NCI-H1105 (cell line): ENCODE measurements at regions not wholly inside any gene's neighbourhood (a gene's known extent, or its start where the extent isn't known, plus 50 kb on each side); places are given as distances from the start of the nearest gene placed in this dataset.
"Not testable (repeated sequence)": the region's sequence is repeated elsewhere in the genome, so short reads cannot be mapped to it uniquely, and the experiment has no call there.

Experiments used
- DNase-seq: peaks from one replicate; lab custom pipeline; 2025; lab: John Stamatoyannopoulos, UW

DNA sequence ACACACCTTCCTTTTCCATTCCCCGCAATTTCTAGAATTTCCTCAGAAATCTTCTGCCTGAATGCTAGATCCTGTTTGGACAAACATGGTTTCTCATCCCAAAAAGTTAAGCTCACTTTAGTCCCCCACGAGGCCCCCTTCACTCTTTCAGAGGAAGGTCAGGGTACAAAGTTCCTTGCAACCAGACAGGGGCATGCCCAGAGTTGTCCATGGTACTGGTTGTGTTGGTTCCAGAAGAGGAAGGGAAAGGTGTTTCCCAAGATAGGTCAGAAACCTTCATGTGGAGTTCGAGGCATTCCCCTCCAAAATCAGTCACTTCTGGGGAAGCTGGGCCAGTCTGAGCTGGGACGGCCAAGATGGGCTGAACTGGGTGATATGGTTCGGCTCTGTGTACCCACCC, 167.6 kb upstream of the MAFB start:
- no peak for DNase-seq

DNA sequence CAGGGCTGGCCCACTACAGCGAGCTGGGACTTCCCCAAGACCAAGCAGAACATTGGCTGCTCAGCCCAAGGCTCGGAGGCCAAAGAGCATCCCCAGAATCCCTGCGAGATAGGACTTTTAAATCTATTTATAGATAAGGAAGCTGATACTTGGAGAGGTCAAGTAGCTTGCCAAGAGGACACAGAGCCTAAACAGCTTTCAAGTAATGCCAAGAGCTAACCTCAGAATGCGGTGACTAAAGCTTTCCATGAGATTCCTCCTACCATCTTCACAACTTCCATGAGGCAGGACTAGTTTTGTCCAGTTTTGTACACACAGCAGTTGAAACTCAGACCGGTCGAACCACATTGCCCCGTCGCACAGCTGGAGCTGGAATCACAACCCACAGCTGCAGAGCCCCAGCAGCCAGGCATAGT, 168.1 kb upstream of the TOP1 start:
- no peak for DNase-seq

DNA sequence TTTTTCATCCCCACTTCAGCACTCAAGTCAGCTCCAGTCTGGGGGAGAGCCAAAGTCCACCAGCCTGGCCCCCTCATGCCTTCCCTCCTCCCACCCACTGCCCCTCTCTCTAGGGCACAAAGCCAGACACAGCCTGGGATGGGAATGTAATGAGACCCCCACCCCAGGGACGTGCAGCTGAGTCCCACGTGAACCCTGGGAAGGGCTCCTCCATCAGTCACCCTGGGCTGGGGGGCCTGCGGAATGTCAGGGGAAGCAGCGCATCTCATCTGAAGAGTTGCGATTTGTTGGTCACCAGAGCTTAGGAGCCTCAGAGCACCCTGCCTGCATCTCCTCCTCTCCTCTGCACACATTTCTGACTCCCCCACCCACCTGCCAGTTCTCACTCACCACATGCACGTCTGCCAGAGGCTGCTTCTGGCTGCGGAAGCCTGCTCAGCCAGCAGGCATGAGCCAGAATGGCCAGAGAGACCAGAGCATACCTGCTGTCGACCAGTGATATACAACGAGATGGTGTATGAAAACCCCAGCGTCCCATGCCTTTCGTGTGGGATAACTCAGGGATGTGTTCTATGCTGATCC, 167.1 kb upstream of the TOP1 start:
- no peak for DNase-seq

DNA sequence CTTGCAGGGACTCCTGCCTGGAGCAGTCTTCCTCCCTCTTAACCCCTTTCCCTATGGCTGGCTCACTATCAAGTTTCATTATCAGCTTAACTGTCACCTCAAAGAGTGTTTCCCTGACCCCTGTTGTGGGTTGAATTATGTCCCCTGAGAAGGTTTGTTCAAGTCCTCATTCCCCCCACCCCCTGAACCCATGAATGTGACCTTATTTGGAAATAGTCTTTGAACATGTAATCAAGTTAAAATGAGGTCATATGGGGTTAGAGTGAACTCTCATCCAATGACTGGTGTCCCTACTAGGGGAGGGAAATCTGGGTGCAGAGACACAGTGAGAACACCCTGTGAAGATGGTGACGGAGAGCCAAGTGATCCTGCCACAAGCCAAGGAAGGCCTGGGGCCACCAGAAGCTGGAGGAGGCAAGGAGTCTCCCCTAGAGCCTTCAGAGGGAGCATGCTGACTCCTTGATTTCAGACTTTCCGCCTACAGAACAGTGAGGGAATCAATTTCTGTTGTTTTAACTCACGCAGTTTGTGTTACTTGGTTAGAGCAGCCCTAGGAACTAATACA, 165.2 kb upstream of the TOP1 start:
- DNase-seq = no peak

DNA sequence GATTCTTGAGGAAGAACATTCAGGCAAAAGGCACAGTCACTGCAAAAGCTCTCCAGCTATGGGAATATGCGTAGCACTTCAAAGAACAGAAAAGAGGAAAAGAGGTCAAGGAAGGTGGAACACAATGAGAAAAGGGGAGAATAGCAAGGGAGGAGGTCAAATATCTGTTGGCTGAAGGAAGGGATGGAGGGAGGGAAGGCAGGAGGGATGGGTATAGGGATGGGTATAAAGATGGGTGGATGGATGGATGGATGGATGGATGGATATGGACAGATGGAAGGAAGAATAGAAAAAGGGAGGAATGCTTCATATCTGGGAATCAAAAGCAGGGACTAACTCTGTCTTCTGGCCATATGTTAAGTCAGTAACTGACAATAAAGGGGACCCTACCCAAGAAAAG, 164.2 kb upstream of the TOP1 start:
- DNase-seq = no peak

DNA sequence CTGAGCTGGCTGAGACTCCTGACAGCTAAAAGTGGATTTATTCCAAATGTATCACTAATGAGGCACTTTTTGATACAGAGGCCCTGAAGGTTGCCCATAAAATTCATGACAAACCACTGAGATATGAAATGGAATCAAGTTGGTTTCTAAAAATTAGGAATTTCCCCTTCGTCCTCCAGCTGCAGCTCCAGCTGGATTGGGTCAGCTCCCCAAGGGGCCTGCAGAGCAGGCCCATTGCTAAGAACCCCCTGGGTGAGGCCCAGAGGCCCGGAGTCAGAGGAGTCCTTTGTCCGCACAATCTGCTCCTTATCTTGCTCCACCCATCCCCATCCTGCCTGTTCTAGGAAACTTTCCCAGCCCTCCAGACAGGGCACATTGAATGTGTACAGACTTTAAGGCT, 163.5 kb upstream of the TOP1 start:
- DNase-seq = no peak

DNA sequence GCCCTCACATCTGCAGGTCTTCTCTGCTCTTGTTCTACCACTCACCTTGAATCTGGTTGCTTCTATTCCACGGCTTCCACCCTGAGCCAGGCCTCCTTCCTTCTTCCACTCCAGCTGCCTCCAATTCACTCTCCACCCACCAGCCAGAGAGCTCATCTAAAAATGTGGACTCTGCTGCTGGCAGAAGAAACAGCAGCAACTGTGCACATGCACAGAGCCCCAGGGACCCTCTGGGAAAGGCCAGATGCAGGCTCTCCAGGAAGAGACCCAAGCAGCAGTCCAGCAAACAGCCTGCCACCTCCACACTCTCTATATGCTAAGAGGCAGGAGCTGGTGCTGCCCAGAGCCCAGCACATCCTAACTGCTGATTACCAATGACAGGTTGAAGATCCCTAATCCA, 162.6 kb upstream of the TOP1 start:
- DNase-seq = no peak

DNA sequence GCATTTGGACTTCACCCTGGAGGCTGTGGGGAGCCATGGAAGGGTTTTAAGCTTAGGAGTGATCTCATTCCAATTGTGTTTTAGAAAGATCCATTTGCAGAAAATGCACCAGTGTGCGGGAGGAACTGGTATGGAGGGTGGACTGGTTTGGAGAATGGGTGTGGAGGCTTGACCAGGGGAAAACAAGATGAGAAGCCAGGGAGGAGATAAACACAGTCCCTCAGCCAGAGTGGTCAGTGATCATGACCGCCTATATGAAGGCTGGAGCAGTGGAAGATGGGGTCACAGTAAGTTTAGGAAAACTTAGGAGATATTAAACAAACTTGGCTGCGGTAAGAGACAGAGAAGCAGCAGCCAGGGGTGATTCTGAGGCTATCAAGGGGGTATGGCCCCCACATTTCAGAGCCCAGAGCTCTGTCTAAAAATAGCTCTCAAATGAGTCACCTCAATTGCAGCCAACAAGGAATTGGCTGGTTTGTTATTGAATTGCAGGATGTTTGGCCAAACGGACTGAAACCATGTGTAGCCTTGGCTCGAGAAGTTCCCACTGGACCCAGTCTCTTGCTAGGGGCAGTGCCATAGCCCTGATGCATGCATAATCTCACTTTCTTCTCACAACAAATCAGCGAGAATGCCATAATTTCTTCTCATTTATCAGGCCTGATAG, 159.9 kb upstream of the TOP1 start:
- no peak for DNase-seq

DNA sequence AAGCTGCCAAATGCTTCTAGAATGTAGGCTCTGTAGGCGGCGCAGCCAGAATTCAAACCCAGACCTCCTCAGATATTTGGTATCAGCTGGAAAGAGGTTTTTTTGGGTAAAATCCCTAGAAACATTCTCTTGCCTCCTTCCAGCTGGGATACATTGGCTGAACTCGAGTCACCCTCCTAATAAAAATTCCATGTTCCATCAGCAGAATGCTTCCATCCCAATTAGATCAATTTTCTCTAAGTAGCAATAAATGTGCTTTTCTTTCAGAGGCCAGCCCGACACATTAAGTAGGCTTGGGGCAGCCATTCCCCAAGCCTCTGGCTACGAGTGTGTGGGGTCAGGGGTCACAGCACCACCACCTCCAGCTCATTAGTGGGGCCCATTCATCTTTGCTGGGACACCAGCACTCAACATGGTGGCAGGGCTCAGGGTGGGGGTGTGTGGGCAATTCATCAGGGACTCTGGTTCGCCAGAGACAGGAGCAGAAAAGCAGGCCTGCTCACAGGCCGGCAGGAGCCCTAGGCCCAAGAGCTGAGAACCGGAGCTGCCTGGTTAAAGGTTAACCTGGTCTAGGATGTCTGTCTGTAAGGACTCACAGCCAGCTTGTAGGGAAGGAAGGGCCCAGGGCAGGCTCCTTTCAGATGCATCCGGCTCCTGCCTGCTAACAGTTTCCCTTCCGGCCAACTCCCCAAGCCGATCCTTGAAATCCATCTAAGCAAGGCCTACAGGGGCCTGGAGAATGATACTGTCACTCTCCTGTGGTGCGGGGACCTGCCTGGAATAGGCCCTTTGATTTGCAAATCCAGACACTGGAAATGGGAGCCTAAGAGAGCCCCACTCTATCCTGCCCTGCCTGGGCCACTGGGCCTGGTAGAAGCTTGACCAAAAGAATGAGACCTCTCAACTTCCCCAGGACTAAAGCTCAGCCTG, 159.1 kb upstream of the TOP1 start:
- no peak for DNase-seq

DNA sequence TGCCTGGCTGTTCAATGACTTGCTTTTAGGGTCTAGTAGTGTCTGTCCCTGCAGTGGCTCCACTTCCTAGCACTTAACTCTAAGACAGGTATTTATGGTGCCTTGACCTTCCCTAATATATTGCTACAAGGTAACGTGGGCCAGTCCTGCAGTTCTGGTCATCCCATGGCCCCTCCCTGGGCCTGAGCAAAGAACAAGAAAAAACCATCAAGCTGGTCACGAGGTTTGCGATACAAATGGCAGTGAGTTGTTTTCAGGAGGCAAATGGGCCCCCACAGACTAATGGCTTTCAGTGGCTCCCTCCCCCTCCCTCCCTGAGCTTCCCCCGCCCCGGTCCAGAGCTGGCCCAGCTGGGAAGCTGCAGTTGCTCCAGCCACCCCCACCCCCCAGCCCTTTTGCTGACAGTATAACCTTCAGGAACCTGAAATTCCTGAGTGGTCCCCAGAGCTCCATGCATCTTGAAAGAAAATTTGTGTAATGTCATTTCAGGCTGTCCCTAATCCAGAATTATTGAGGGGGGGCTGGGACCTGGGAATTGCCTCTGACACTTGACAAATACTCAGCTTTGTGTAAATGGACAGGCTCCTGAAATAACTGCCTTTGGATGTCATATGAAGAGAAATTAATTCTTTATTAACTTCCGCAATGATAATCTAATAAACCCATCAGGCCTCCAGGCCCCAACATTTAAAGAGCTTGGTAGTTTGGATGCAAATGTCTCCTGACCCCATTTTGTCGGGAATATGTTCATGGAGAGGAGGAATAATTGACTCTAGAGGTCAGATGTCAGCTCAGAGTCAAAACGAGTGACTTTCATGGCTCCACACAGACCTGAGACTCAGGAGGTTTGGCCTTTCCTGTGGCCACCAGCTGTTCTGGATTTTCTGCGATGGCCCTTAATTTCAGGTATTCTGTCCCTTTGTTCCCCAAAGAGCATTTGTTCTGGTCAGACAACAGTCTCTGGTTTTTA, 153.2 kb upstream of the TOP1 start:
- DNase-seq = no peak

DNA sequence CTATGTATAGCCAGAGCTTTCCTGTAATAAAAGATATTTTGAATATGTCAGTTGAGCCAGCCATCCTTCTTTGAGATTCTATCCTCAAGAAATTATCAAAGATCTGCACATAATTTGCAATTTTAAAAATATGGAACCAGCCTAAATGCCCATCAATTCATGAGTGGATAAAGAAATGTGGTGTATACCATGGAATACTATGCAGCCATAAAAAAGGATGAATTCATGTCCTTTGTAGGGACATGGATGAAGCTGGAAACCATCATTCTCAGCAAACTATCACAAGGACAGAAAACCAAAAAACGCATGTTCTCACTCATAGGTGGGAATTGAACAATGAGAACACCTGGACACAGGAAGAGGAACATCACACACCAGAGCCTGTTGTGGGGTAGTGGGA, 150.5 kb upstream of the TOP1 start:
- not testable (repeated sequence) for DNase-seq

DNA sequence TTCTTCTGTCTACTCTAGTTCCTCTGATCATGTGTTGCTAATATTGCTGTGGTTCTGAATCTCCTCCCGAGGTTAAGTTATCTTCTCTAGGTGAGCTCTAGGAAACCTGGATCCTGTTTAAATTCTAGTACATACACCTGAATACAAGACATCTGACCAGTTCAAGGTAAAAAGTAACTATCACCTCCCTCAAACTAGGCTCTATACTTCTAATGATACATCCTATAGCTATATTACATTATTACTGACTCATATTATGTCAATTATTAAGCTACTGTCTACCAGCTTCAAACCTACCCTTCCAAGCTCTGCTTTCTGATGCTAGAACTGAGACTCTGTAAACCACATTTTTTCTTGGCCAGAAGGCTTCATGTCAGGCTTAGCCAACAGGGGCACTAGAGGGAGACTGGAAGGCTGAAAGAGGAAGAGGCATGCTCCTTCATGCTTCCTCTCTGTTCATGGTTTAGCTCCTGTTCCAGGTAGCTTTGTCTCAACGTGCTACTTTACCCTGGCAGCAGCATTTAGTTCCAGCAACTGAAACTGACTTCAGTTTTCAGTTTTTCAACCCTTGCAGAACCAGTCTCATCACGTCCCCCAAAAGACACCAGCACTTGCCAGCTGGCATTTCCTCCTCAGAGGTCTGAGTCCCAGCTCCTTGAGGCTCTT, 148.4 kb upstream of the TOP1 start:
- DNase-seq = no peak

DNA sequence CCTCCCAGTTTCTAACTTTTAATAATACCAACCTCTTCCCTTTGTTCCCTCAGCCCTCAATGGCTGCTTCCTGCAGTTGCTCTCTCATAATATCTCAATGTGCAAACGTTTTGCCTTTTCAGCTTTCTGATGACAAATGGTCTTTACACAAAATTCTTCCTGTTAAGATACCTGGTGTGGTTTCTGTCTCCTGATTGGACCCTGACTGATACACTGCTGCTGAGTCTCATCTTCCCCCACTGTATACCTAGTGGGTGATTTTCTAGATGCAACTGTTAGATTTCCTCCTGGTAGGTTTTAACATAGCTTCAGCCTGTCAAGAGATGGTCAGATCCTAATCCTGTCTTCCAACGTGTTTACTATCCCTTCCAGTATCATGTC, 147.9 kb upstream of the TOP1 start:
- no peak for DNase-seq

DNA sequence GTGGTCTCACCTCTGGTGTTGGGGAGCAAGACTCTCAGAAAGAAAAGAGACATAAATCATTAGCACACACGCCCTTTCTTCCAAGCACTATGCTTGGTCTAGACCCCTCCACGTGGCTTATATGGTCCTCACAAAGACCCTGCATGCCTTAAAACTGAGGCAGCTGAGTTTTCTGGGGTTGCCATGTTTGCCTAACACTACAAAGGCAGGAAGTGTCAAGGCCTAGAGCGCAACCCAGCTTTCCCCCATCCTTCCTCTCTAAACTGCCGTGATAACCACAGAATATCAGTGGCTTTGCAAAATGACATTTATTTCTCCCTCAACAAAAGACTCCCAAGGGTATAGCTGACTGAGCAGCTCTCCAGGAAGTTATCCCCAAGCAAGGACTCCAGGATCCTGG, 146.5 kb upstream of the TOP1 start:
- no peak for DNase-seq

DNA sequence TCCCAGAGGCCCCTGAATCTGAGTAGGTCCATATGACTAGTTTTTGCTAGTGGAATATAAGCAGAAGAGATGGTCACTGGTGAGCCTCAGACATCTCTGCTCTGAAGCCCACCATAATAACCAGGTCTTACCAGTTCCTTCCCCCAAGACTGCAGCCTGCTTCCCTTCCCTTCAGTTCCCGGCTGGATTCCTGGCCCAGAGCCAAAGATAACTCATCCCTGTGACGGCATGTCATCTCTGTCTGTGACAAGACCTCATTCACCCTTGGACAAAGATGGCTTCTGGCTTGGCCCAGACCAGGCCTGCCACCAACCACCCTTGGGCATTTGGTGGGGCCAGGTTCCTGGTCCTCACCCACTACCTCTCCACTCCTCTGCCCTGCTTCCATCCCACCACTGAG, 145.5 kb upstream of the TOP1 start:
- no peak for DNase-seq

DNA sequence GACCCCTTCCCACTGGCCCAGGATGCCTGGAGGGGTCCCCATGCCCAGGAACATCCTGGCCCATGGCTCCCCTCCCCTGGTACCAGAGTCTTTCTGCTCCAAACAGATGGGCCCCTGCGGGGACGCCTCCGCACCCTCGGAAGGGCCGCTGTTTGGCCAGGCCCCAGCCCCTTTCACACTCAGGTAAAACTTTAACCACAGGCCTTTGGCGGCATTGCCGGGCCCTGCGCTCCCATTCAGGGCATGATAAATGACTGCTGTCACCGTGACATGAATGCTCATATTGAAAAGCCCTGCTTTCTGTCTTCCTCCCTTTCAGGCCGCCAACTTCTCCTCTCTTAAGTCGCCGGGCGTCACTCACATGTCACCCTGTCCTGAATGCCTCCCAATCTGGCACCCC, 141.5 kb upstream of the TOP1 start:
- no peak for DNase-seq

DNA sequence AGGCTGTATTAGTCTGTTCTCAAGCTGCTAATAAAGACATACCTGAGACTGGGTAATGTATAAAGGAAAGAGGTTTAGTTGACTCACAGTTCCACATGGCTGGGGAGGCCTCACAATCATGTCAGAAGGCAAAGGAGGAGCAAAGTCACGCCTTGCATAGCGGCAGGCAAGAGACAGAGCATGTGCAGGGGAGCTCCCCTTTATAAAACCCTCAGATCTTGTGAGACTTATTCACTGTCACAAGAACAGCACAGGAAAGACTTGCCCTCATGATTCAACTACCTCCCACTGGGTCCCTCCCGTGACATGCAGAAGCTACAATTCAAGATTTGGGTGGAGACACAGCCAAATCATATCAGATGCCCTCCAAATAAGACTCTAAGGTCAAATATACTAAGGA, 139.4 kb upstream of the TOP1 start:
- DNase-seq = not testable (repeated sequence)

DNA sequence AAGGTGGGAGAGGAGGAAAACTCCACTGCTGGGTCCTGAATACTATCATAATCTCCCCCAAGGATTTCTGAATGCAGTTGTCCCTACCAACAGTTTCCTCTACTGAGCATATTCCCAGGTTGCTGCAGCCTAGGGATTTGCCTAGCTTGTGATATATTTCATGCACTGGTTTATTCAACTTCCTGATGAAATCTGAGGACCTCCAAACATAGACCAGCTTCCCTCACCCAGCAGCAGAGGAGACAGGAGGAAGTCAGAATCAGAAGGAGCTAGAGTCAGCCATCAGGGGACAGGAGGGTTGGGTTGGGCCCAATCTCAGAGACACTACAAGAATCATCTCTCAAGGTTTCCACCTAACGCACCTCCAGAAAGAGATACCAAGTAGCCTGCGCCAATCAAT, 138.4 kb upstream of the TOP1 start:
- no peak for DNase-seq

DNA sequence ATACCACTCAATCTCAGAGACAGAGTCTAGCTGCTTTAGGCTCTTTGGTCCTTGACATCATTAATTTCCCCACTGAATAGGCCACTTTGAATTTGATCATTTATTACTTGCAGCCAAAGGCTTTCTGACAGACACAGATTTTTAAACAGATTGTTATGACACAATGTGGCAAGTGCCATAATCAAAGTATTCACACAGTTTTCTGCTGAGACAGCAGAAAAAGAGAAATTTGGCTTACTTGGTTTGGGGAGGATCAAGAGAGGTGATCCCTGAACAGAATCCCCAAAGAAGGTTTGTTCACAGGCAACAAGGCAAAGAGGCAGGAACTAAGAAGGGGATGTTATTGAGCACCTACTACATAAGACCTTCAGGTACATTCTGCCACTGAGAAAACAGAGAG, 138.0 kb upstream of the TOP1 start:
- DNase-seq = no peak

DNA sequence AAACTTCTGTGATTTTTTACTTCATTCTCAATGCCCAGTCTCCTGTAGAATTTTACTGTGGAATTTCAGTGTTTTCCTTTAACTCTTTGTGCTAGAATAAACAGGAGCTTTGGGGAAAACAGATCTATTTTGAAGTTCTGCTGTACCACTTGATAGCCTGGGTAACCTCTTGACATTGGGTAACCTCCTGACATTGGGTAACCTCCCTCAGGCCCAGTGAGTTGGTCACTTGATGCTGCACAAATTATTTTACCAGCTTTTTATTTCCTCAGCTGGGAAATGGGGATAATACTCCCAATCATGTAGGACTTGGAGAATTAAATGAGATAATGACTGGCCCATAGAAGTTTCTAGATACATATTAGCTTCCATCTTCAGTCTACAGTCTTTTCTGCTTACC, 137.3 kb upstream of the TOP1 start:
- DNase-seq = no peak

DNA sequence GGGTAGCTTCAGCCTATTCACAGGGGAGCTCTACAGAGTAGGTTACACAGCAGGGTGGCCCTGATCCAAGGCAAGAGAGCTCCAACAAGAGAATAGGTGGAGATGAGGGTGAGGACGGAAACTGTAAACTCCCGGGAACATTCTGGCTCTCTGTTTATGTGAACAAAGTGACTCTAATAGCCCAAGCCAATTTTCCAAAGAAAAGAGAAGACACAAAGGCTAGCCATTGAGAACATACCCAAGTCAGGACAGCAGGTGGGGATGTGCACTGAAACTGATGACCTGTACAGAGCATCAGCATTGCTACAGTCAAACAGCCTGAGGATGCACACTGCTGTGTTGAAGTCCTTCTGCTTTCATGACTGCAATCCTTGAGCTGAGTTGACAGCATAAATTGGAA, 136.0 kb upstream of the TOP1 start:
- DNase-seq = no peak
